Breast epithelium (tissue), 3 donors: ENCODE measurements at regions not wholly inside any gene's neighbourhood (a gene's known extent, or its start where the extent isn't known, plus 50 kb on each side); places are given as distances from the start of the nearest gene placed in this dataset.

Source experiments
- CTCF ChIP-seq, 3 donors: fragments of 450-650 bp; IDR thresholded peaks; one replicate each; pipeline ENCODE4 v1.5.1; 2016 to 2017; ENCODE audit warnings: antibody characterized with exemption in 3 of 3, mild to moderate bottlenecking in 3 of 3, moderate library complexity in 3 of 3
- POLR2A ChIP-seq: fragments of 450-650 bp; IDR thresholded peaks from one replicate; pipeline ENCODE4 v1.6.1; 2016; ENCODE audit warnings: antibody characterized with exemption, mild to moderate bottlenecking, moderate library complexity
- POLR2AphosphoS5 ChIP-seq, 3 donors: sonication (generic); formaldehyde crosslinking; IDR thresholded peaks; one replicate each; pipeline ENCODE4 v1.6.1; 2017; ENCODE audit warnings: antibody characterized with exemption in 3 of 3

GRCh38 chr2:156098506-156098905 lies 234.0 kb downstream of the NR4A2 start:
- TF ChIP-seq POLR2A: no peak
- no peak for TF ChIP-seq CTCF (IDR thresholded peaks at IDR 0.05)
- TF ChIP-seq POLR2AphosphoS5 (IDR thresholded peaks at IDR 0.05): no peak
